HEK293 (cell line): ENCODE measurements at regions not wholly inside any gene's neighbourhood (a gene's known extent, or its start where the extent isn't known, plus 50 kb on each side); places are given as distances from the start of the nearest gene placed in this dataset.

Experiments used
- YY1 ChIP-seq: fragments of 450-650 bp; formaldehyde crosslinking; IDR thresholded peaks from 2 replicates; pipeline ENCODE4 v1.5.1; 2018; ENCODE audit warnings: missing biosample characterization, missing genetic modification characterization
- ZNF239 ChIP-seq: fragments of 450-650 bp; formaldehyde crosslinking; IDR thresholded peaks from 2 replicates; pipeline ENCODE4 v1.5.1; 2016; ENCODE audit warnings: missing biosample characterization, missing genetic modification characterization
- ZNF521 ChIP-seq: fragments of 450-650 bp; formaldehyde crosslinking; IDR thresholded peaks from 2 replicates; pipeline ENCODE4 v1.5.1; 2017; ENCODE audit warnings: missing biosample characterization, mild to moderate bottlenecking, missing genetic modification characterization
- ZNF600 ChIP-seq: fragments of 450-650 bp; formaldehyde crosslinking; IDR thresholded peaks from 2 replicates; pipeline ENCODE4 v1.5.1; 2016; ENCODE audit warnings: missing biosample characterization, missing genetic modification characterization
- ZNF670 ChIP-seq: fragments of 450-650 bp; formaldehyde crosslinking; IDR thresholded peaks from 2 replicates; pipeline ENCODE4 v1.5.1; 2016; ENCODE audit warnings: missing biosample characterization, missing genetic modification characterization, low read depth
- ZNF776 ChIP-seq: fragments of 450-650 bp; formaldehyde crosslinking; IDR thresholded peaks from 2 replicates; pipeline ENCODE4 v1.5.0; 2017; ENCODE audit warnings: missing biosample characterization, missing genetic modification characterization, borderline replicate concordance
- TF ChIP-seq, protein P1 (sequence below): fragments of 450-650 bp; formaldehyde crosslinking; IDR thresholded peaks from 2 replicates; pipeline ENCODE4 v1.5.1; 2016; ENCODE audit warnings: missing biosample characterization, missing genetic modification characterization

DNA sequence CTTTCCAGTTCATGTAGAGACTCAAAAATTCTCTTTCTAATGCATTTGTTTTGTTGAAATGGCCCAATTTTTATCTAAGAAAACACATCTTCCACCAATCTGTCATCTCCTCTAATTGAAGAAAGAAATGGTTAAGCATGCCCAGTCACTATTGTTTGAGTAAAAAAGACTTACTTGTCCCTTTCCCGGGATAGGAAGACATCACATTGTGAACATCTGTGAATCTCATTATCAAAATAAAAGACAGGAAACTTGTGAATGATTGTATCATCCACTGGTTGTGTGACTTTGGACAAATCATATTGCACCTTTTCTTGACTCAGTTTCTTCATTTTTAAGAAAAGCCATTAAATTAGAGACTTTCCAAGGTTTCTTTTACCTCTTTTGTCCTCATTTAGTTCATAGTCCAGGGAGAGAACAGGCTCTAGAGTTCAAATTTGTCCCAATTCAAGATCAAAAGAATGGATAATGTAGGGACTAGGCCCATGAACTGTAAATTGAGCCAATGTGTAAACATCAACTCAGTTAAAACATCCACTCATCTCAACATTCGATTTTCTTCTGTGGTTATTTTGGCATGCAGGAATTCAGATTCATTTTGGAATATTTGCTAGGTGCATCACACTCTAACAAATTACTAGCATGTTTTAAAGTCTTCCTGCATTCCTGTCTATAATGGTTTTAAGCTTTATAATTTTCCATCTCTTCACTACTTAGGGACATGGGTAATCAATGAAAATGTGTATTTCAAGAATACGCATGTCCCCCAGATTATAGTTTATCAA lies 838.0 kb upstream of the WWC1 start:
- TF ChIP-seq ZNF239 (tag by site-specific recombination) (no peak), ZNF600 (tag by site-specific recombination) (no peak), ZNF776 (tag by site-specific recombination) (no peak), YY1 (tag by site-specific recombination) (no peak), ZNF521 (tag by site-specific recombination) (no peak), ZNF670 (tag by site-specific recombination) (no peak)
- TF ChIP-seq, protein P1, sequence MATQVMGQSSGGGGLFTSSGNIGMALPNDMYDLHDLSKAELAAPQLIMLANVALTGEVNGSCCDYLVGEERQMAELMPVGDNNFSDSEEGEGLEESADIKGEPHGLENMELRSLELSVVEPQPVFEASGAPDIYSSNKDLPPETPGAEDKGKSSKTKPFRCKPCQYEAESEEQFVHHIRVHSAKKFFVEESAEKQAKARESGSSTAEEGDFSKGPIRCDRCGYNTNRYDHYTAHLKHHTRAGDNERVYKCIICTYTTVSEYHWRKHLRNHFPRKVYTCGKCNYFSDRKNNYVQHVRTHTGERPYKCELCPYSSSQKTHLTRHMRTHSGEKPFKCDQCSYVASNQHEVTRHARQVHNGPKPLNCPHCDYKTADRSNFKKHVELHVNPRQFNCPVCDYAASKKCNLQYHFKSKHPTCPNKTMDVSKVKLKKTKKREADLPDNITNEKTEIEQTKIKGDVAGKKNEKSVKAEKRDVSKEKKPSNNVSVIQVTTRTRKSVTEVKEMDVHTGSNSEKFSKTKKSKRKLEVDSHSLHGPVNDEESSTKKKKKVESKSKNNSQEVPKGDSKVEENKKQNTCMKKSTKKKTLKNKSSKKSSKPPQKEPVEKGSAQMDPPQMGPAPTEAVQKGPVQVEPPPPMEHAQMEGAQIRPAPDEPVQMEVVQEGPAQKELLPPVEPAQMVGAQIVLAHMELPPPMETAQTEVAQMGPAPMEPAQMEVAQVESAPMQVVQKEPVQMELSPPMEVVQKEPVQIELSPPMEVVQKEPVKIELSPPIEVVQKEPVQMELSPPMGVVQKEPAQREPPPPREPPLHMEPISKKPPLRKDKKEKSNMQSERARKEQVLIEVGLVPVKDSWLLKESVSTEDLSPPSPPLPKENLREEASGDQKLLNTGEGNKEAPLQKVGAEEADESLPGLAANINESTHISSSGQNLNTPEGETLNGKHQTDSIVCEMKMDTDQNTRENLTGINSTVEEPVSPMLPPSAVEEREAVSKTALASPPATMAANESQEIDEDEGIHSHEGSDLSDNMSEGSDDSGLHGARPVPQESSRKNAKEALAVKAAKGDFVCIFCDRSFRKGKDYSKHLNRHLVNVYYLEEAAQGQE (tag by site-specific recombination): no peak
